Caco-2 (cell line): ENCODE measurements at regions not wholly inside any gene's neighbourhood (a gene's known extent, or its start where the extent isn't known, plus 50 kb on each side); places are given as distances from the start of the nearest gene placed in this dataset.

ENCODE experiments used
- BruUV-seq: library from RNA; stranded (reverse); fragments of 400-500 nt; replicated peaks from 2 replicates; lab custom pipeline; 2021; lab: Mats Ljungman, UMichigan
- CTCF ChIA-PET: fragments of 300-600 bp; sonication (Branson Sonifier 250); formaldehyde crosslinking; loops from one replicate; lab custom pipeline; 2022; ENCODE audit warnings: antibody characterized with exemption; lab: Charles Lee
- POLR2A ChIA-PET: fragments of 300-600 bp; sonication (Branson Sonifier 250); formaldehyde crosslinking; loops from one replicate; lab custom pipeline; 2022; ENCODE audit warnings: antibody characterized with exemption; lab: Charles Lee
- DNase-seq, 2 experiments: peaks; one replicate each; pipeline versions ENCODE4 v3.0.0 to v3.0.0-alpha.2; 2020 to 2022
- H3K27me3 ChIP-seq: replicated peaks from 2 replicates; pipeline ENCODE4 v1.6.0; 2011; ENCODE audit warnings: low read length; ENCODE audit not compliant: control insufficient read depth, insufficient read depth
- H3K36me3 ChIP-seq: 2 replicates; pipeline ENCODE4 v1.5.1; 2011; ENCODE audit warnings: low read length; ENCODE audit not compliant: control insufficient read depth, insufficient read depth
- H3K4me1 ChIP-seq: fragments of 250-450 bp; sonication (Bioruptor Pico); 2 replicates; pipeline ENCODE4 v1.5.1; 2020; ENCODE audit warnings: mild to moderate bottlenecking
- H3K4me3 ChIP-seq: 2 replicates; pipeline ENCODE4 v1.5.1; 2011; ENCODE audit warnings: low read depth, mild to moderate bottlenecking, control low read depth, low read length
- H3K9me3 ChIP-seq: fragments of 250-450 bp; sonication (Bioruptor Pico); 2 replicates; pipeline ENCODE4 v1.5.1; 2020; ENCODE audit warnings: mild to moderate bottlenecking, moderate library complexity
- H3K27ac Mint-ChIP-seq: one replicate; pipeline ENCODE4 v1.8.0; 2022; ENCODE audit warnings: mixed read lengths; ENCODE audit not compliant: unreplicated experiment
- H3K27me3 Mint-ChIP-seq: one replicate; pipeline ENCODE4 v1.8.0; 2022; ENCODE audit warnings: mixed read lengths; ENCODE audit not compliant: insufficient read depth, unreplicated experiment
- H3K36me3 Mint-ChIP-seq: one replicate; pipeline ENCODE4 v1.8.0; 2022; ENCODE audit warnings: mild to moderate bottlenecking, mixed read lengths; ENCODE audit not compliant: insufficient read depth, unreplicated experiment
- H3K4me1 Mint-ChIP-seq: one replicate; pipeline ENCODE4 v1.8.0; 2022; ENCODE audit warnings: low read depth, mixed read lengths; ENCODE audit not compliant: unreplicated experiment
- H3K4me3 Mint-ChIP-seq: one replicate; pipeline ENCODE4 v1.8.0; 2022; ENCODE audit warnings: mild to moderate bottlenecking, moderate library complexity, mixed read lengths; ENCODE audit not compliant: unreplicated experiment
- H3K9me3 Mint-ChIP-seq: one replicate; pipeline ENCODE4 v1.8.0; 2022; ENCODE audit warnings: mixed read lengths; ENCODE audit not compliant: unreplicated experiment
- CTCF ChIP-seq, 2 experiments: fragments of 200-600 bp in 1 of 2; IDR thresholded peaks; 1 replicate in 1 of 2; 2 replicates in 1 of 2; pipeline versions ENCODE4 v1.5.1 to v1.8.0; 2011 to 2022; ENCODE audit warnings: antibody characterized with exemption in 1 of 2, control low read depth in 1 of 2, inconsistent platforms in 1 of 2, low read depth in 1 of 2, low read length in 1 of 2, mild to moderate bottlenecking in 1 of 2, moderate library complexity in 1 of 2; ENCODE audit not compliant: insufficient read depth in 1 of 2, severe bottlenecking in 1 of 2, unreplicated experiment in 1 of 2
- intact Hi-C: fragments of 100-400 bp; cut with micrococcal nuclease; formaldehyde crosslinking; loops from one replicate; pipeline ENCODE4 v1.10.0; 2022; ENCODE audit not compliant: unreplicated experiment

- Mint-ChIP-seq H3K4me3 (no peak overlapping the region), H3K27me3 (no peaks in the 10 kb centered on the region), H3K9me3 (no peaks in the 10 kb centered on the region), H3K27ac (no peak overlapping the region), H3K36me3 (peaks cover 6% of the 10 kb centered on the region), H3K4me1 (peaks cover 19% of the 10 kb centered on the region)
- intact Hi-C loops: loop anchor here (5.0 kb wide), 1 partner anchor 173 kb away; no protein-coding TSS in a partner anchor
- ChIA-PET CTCF (no interaction called here), POLR2A (no interaction called here)
- Histone ChIP-seq H3K4me1 (peaks cover 21% of the 10 kb centered on the region), H3K36me3 (no peaks in the 10 kb centered on the region), H3K4me3 (no peak overlapping the region), H3K9me3 (no peaks in the 10 kb centered on the region), H3K27me3 (no peaks in the 10 kb centered on the region)
- no peak for DNase-seq
- BruUV-seq: no TSS peak
- no peak for TF ChIP-seq CTCF (IDR thresholded peaks at IDR 0.05; ENCODE audit: insufficient read depth in 1 of 2, low read depth in 1 of 2, low read length in 1 of 2, severe bottlenecking in 1 of 2, unreplicated experiment in 1 of 2)
These were observed 50.7 kb upstream of the TNFRSF21 start for GRCh38 chr6:47360388-47360787.

- Mint-ChIP-seq H3K4me1 (peaks cover 19% of the 10 kb centered on the region), H3K27me3 (no peaks in the 10 kb centered on the region), H3K9me3 (no peaks in the 10 kb centered on the region), H3K27ac (peak overlapping the region; percentile 90), H3K4me3 (peak overlapping the region; percentile 59), H3K36me3 (peaks cover 12% of the 10 kb centered on the region)
- no peaks in the 10 kb centered on the region for H3K36me3 ChIP-seq
- DNase-seq: peak; percentile 73 to 82
- no peak for TF ChIP-seq CTCF (IDR thresholded peaks at IDR 0.05; ENCODE audit: insufficient read depth in 1 of 2, low read depth in 1 of 2, low read length in 1 of 2, severe bottlenecking in 1 of 2, unreplicated experiment in 1 of 2)
- no peak overlapping the region for H3K4me3 ChIP-seq
- no peaks in the 10 kb centered on the region for H3K9me3 ChIP-seq
- H3K27me3 ChIP-seq: no peaks in the 10 kb centered on the region
- BruUV-seq: TSS peak; percentile 99
- H3K4me1 ChIP-seq: peaks cover 21% of the 10 kb centered on the region
- intact Hi-C loops: loop anchor here (2.0 to 5.0 kb wide), 2 partner anchors 42 to 176 kb away; no protein-coding TSS in a partner anchor
- ChIA-PET CTCF (no interaction called here), POLR2A (interaction anchor here (0.7 kb wide), 1 partner anchor 51 kb away, joined by 3 read pairs; no protein-coding TSS in a partner anchor)
These were observed 53.3 kb upstream of the TNFRSF21 start for GRCh38 chr6:47362857-47363461.

GRCh38 chr6:47363736-47364135, 54.0 kb upstream of the TNFRSF21 start:
- CTCF ChIA-PET: no interaction called here
- H3K27me3 Mint-ChIP-seq: no peaks in the 10 kb centered on the region
- no peak for TF ChIP-seq CTCF (IDR thresholded peaks at IDR 0.05; ENCODE audit: insufficient read depth in 1 of 2, low read depth in 1 of 2, low read length in 1 of 2, severe bottlenecking in 1 of 2, unreplicated experiment in 1 of 2)
- no TSS peak for BruUV-seq
- H3K27ac Mint-ChIP-seq: peak overlapping the region; percentile 90
- peaks cover 12% of the 10 kb centered on the region for H3K36me3 Mint-ChIP-seq
- H3K4me3 Mint-ChIP-seq: peak overlapping the region; percentile 11
- H3K9me3 Mint-ChIP-seq: no peaks in the 10 kb centered on the region
- DNase-seq: peak in 1 of 2 experiments; percentile 29
- POLR2A ChIA-PET: interaction anchor here (0.7 kb wide), 1 partner anchor 51 kb away, joined by 3 read pairs; no protein-coding TSS in a partner anchor
- peaks cover 19% of the 10 kb centered on the region for H3K4me1 Mint-ChIP-seq
- no peaks in the 10 kb centered on the region for H3K9me3 ChIP-seq
- H3K27me3 ChIP-seq: no peaks in the 10 kb centered on the region
- H3K36me3 ChIP-seq: no peaks in the 10 kb centered on the region
- H3K4me3 ChIP-seq: no peak overlapping the region
- peaks cover 21% of the 10 kb centered on the region for H3K4me1 ChIP-seq
- intact Hi-C loops: loop anchor here (2.0 to 5.0 kb wide), 2 partner anchors 43 to 176 kb away; no protein-coding TSS in a partner anchor
